ENCODE measurements at regions not wholly inside any gene's neighbourhood (a gene's known extent, or its start where the extent isn't known, plus 50 kb on each side); places are given as distances from the start of the nearest gene placed in this dataset.

- no peak for DNase-seq
- no peaks in the 10 kb centered on the region for H3K27me3 ChIP-seq
- H3K36me3 ChIP-seq (replicated peaks in 1 of 2; ENCODE audit: insufficient read depth in 1 of 2, low read depth in 2 of 2): no peaks in the 10 kb centered on the region
- ATAC-seq: peak; percentile 25
- TF ChIP-seq CTCF (IDR thresholded peaks at IDR 0.05) (no peak), POLR2A (IDR thresholded peaks at IDR 0.05) (no peak)
- no peaks in the 10 kb centered on the region for H3K9me3 ChIP-seq
- WGBS, 2 donors: 92 to 93% methylated on average over 6 of the region's 6 CpGs
- H3K4me3 ChIP-seq: no peak overlapping the region
- H3K27ac ChIP-seq: no peak overlapping the region
- H3K4me1 ChIP-seq: peaks cover 38% of the 10 kb centered on the region
- intact Hi-C loops (cut with DNase I): no loop called here
Measured at GRCh38 chr1:56418151-56418631, 161.2 kb downstream of the PLPP3 start.

- Histone ChIP-seq H3K4me3 (no peak overlapping the region), H3K27me3 (no peaks in the 10 kb centered on the region), H3K9me3 (no peaks in the 10 kb centered on the region), H3K27ac (no peak overlapping the region), H3K36me3 (replicated peaks in 1 of 2; ENCODE audit: insufficient read depth in 1 of 2, low read depth in 2 of 2) (no peaks in the 10 kb centered on the region), H3K4me1 (peaks cover 38% of the 10 kb centered on the region)
- 74 to 93% methylated on average over 4 of the region's 4 CpGs for WGBS, 2 donors
- TF ChIP-seq POLR2A (IDR thresholded peaks at IDR 0.05): no peak
- TF ChIP-seq CTCF (IDR thresholded peaks at IDR 0.05): no peak
- no peak for ATAC-seq
- DNase-seq: no peak
- intact Hi-C loops (cut with DNase I): no loop called here
Measured at GRCh38 chr1:56417646-56418045, 161.7 kb downstream of the PLPP3 start.

- TF ChIP-seq CTCF (IDR thresholded peaks at IDR 0.05): peak in 1 of 7 experiments; percentile 15
- no peak for TF ChIP-seq POLR2A (IDR thresholded peaks at IDR 0.05)
- no peak overlapping the region for H3K27ac ChIP-seq
- H3K27me3 ChIP-seq: no peaks in the 10 kb centered on the region
- no peaks in the 10 kb centered on the region for H3K9me3 ChIP-seq
- intact Hi-C loops (cut with DNase I): no loop called here
- DNase-seq: no peak
- H3K36me3 ChIP-seq (replicated peaks in 1 of 2; ENCODE audit: insufficient read depth in 1 of 2, low read depth in 2 of 2): no peaks in the 10 kb centered on the region
- WGBS, 2 donors: 40 to 57% methylated on average over 2 of the region's 2 CpGs
- no peak overlapping the region for H3K4me3 ChIP-seq
- peaks cover 43% of the 10 kb centered on the region for H3K4me1 ChIP-seq
- no peak for ATAC-seq
Measured at GRCh38 chr1:56416495-56416894, 162.9 kb downstream of the PLPP3 start.

GRCh38 chr1:56415720-56416119, 163.6 kb downstream of the PLPP3 start:
- WGBS, 2 donors: 86 to 93% methylated on average over 2 to 4 of the region's 4 CpGs
- H3K36me3 ChIP-seq (replicated peaks in 1 of 2; ENCODE audit: insufficient read depth in 1 of 2, low read depth in 2 of 2): no peaks in the 10 kb centered on the region
- H3K9me3 ChIP-seq: no peaks in the 10 kb centered on the region
- ATAC-seq (no peak), DNase-seq (no peak)
- H3K4me3 ChIP-seq: no peak overlapping the region
- peaks cover 51% of the 10 kb centered on the region for H3K4me1 ChIP-seq
- no peak overlapping the region for H3K27ac ChIP-seq
- H3K27me3 ChIP-seq: no peaks in the 10 kb centered on the region
- intact Hi-C loops (cut with DNase I): no loop called here
- TF ChIP-seq CTCF (IDR thresholded peaks at IDR 0.05) (no peak), POLR2A (IDR thresholded peaks at IDR 0.05) (no peak)

- DNase-seq (no peak), ATAC-seq (no peak)
- H3K4me1 ChIP-seq: peaks cover 54% of the 10 kb centered on the region
- WGBS, 2 donors: 67 to 72% methylated on average over 3 of the region's 3 CpGs
- peak overlapping the region; percentile 15 to 61 (median 50) for H3K27ac ChIP-seq
- H3K9me3 ChIP-seq: no peaks in the 10 kb centered on the region
- no peaks in the 10 kb centered on the region for H3K27me3 ChIP-seq
- intact Hi-C loops (cut with DNase I): no loop called here
- no peaks in the 10 kb centered on the region for H3K36me3 ChIP-seq (replicated peaks in 1 of 2; ENCODE audit: insufficient read depth in 1 of 2, low read depth in 2 of 2)
- no peak overlapping the region for H3K4me3 ChIP-seq
- TF ChIP-seq POLR2A (IDR thresholded peaks at IDR 0.05) (no peak), CTCF (IDR thresholded peaks at IDR 0.05) (no peak)
Measured at GRCh38 chr1:56415258-56415657, 164.1 kb downstream of the PLPP3 start.
